GM12892 (cell line): ENCODE measurements at regions not wholly inside any gene's neighbourhood (a gene's known extent, or its start where the extent isn't known, plus 50 kb on each side); places are given as distances from the start of the nearest gene placed in this dataset.

Experiments used
- POLR2A ChIP-seq: IDR thresholded peaks from 2 replicates; pipeline ENCODE4 v1.6.1; 2011; ENCODE audit warnings: low read depth, low read length, control low read depth
- POLR2AphosphoS5 ChIP-seq: IDR thresholded peaks from 2 replicates; pipeline ENCODE4 v1.6.1; 2011; ENCODE audit warnings: low read depth, low read length, control low read depth
- TAF1 ChIP-seq: IDR thresholded peaks from 2 replicates; pipeline ENCODE4 v1.6.1; 2011; ENCODE audit warnings: low read depth, mild to moderate bottlenecking, control low read depth, low read length, borderline replicate concordance

DNA sequence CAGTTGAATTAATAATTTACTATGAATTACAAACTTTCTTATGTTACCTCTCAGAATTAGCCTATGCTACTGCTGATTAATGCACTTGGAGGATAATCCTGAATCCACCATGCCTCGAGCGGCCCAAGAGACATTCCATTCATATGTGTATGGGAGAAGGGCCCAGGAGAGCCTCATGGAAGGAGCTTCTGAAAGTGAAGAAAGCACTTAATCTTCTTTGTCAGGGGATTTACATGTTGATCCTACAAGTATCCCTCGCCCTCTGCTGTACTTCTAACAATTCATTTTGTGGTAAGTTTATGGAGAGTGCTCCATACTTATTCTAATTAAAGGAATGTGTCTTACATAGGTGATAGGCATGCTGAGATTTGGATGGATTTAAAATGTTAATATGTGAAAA, 1189.1 kb upstream of the NXPH2 start:
- TF ChIP-seq POLR2A, result no peak
- TF ChIP-seq POLR2AphosphoS5, result no peak
- TF ChIP-seq TAF1, result no peak
